KMS-11 (cell line): ENCODE measurements at regions not wholly inside any gene's neighbourhood (a gene's known extent, or its start where the extent isn't known, plus 50 kb on each side); places are given as distances from the start of the nearest gene placed in this dataset.

Experiments used
- H2AFZ ChIP-seq: fragments of 200-600 bp; sonication (generic); 2 replicates; pipeline ENCODE4 v1.6.1; 2016; ENCODE audit warnings: antibody characterized with exemption, mixed run types, low read depth
- H3K27ac ChIP-seq: fragments of 200-600 bp; sonication (generic); 2 replicates; pipeline ENCODE4 v1.6.1; 2016; ENCODE audit warnings: mild to moderate bottlenecking, mixed run types
- H3K27me3 ChIP-seq: fragments of 200-600 bp; sonication (generic); 2 replicates; pipeline ENCODE4 v1.6.1; 2017; ENCODE audit warnings: mild to moderate bottlenecking, low read depth, mixed run types, moderate library complexity; ENCODE audit not compliant: insufficient read depth
- H3K36me3 ChIP-seq: fragments of 200-600 bp; sonication (generic); 2 replicates; pipeline ENCODE4 v1.6.1; 2017; ENCODE audit warnings: mild to moderate bottlenecking, mixed run types; ENCODE audit not compliant: insufficient read depth
- H3K4me1 ChIP-seq: fragments of 200-600 bp; sonication (generic); 2 replicates; pipeline ENCODE4 v1.6.1; 2016; ENCODE audit warnings: mild to moderate bottlenecking, low read depth, mixed run types; ENCODE audit not compliant: poor library complexity, severe bottlenecking
- H3K4me2 ChIP-seq: fragments of 200-600 bp; sonication (generic); 2 replicates; pipeline ENCODE4 v1.7.0; 2016; ENCODE audit warnings: mild to moderate bottlenecking, mixed run types
- H3K4me3 ChIP-seq: fragments of 200-600 bp; sonication (generic); IDR thresholded peaks from 2 replicates; pipeline ENCODE4 v1.6.1; 2017; ENCODE audit warnings: low read depth, low read length, mixed read lengths; ENCODE audit not compliant: insufficient read depth
- H3K79me2 ChIP-seq: fragments of 200-600 bp; sonication (generic); 2 replicates; pipeline ENCODE4 v1.6.1; 2016; ENCODE audit warnings: low read depth, mixed run types; ENCODE audit not compliant: insufficient read depth
- H3K9ac ChIP-seq: fragments of 200-600 bp; sonication (generic); 2 replicates; pipeline ENCODE4 v1.6.1; 2016; ENCODE audit warnings: mild to moderate bottlenecking, mixed run types
- H4K20me1 ChIP-seq: fragments of 200-600 bp; sonication (generic); 2 replicates; pipeline ENCODE4 v1.6.1; 2016; ENCODE audit warnings: mild to moderate bottlenecking, mixed run types; ENCODE audit not compliant: insufficient read depth
- TF ChIP-seq, protein P1 (sequence below): fragments of 200-600 bp; sonication (generic); conservative IDR thresholded peaks from 2 replicates; pipeline ENCODE4 v1.6.1; 2017; ENCODE audit warnings: low read depth, mild to moderate bottlenecking, antibody characterized with exemption, low read length, moderate library complexity, mixed read lengths

DNA sequence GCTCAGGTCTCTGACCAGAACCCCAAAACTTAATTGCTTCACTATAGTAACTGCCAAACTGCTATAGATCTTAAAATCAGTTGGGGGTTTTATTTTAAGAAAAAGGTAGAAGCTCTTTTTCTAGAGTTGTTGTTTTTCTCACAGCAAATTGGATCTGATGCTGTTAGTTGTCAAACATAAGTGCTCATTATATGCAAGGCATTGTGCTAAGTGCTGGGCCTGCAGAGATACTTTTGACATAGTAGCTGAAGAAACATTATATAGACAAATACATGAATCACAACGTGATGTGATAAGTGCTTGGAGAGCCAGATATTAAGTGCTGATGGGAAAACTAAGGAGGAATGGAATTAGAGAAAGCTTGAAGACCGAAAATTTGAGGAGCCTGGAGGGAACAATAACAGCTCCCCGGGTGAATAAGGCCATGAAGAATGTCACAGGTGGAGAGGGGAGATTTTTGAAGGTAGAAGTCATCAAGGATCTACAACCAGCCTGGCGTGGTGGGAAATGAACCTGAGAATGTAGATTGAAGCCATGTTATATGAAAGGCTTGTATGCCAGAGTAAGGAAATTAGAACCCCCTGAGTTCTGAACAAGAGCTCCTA, 126.5 kb downstream of the DYRK2 start:
- Histone ChIP-seq H4K20me1 (no peaks in the 10 kb centered on the region), H3K4me2 (no peak overlapping the region), H3K9ac (no peak overlapping the region)

DNA sequence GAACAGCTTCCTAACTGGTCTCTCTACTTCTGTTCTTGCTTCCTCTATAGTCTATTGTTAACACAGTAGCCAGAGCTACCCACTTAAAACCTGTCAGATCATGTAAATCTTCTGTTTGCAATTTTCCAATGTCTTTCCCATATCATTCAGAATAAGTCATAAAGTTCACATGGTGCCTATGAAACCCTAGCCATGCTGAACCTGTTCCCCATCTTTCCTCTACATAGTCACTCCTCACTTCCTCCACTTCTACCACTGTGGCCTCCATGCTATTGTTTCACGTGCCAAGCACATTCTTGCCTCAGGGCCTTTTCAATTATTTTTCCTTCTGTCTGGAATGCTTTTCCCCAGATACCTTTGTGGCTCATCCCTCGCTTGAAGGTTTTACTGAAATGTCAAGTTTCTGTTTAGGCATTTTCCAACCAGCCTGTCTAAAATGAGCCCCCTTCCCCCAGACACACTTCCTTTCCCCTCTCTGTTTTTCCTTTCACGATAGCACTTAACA, 132.1 kb downstream of the DYRK2 start:
- Histone ChIP-seq H3K4me2 (no peak overlapping the region), H3K4me1 (peaks cover 27% of the 10 kb centered on the region), H2AFZ (no peak overlapping the region), H3K36me3 (no peaks in the 10 kb centered on the region), H3K27ac (no peak overlapping the region), H3K27me3 (no peaks in the 10 kb centered on the region), H3K4me3 (no peak overlapping the region), H4K20me1 (no peaks in the 10 kb centered on the region), H3K9ac (no peak overlapping the region), H3K79me2 (no peaks in the 10 kb centered on the region)
- TF ChIP-seq, protein P1, sequence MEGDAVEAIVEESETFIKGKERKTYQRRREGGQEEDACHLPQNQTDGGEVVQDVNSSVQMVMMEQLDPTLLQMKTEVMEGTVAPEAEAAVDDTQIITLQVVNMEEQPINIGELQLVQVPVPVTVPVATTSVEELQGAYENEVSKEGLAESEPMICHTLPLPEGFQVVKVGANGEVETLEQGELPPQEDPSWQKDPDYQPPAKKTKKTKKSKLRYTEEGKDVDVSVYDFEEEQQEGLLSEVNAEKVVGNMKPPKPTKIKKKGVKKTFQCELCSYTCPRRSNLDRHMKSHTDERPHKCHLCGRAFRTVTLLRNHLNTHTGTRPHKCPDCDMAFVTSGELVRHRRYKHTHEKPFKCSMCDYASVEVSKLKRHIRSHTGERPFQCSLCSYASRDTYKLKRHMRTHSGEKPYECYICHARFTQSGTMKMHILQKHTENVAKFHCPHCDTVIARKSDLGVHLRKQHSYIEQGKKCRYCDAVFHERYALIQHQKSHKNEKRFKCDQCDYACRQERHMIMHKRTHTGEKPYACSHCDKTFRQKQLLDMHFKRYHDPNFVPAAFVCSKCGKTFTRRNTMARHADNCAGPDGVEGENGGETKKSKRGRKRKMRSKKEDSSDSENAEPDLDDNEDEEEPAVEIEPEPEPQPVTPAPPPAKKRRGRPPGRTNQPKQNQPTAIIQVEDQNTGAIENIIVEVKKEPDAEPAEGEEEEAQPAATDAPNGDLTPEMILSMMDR, result no peak

More for the DNA sequence above, 126.5 kb downstream of the DYRK2 start:
- Histone ChIP-seq H3K79me2 (no peaks in the 10 kb centered on the region), H3K36me3 (no peaks in the 10 kb centered on the region), H2AFZ (no peak overlapping the region), H3K27me3 (no peaks in the 10 kb centered on the region), H3K4me3 (no peak overlapping the region), H3K4me1 (no peaks in the 10 kb centered on the region), H3K27ac (no peak overlapping the region)
- TF ChIP-seq, protein P1, result no peak

DNA sequence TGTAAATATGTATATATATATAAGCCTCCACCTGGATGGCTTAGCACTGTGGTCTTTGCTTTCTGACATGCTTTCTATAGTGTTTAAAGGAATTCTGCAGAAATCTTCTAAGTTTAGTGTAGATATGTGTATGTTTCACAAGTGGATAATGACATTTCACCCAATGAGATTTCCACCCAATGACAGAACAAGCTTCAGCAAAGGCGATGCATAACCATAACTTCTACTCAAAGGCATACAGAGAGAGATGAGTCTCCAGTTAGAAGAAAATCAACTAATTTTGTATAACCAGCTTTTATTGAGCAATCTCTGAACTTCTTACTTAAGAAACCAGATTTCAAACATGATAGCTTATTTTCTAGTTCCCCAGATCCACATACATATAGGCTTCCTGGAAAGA, 134.0 kb downstream of the DYRK2 start:
- no peak overlapping the region for H2AFZ ChIP-seq
- peaks cover 47% of the 10 kb centered on the region for H3K4me1 ChIP-seq

DNA sequence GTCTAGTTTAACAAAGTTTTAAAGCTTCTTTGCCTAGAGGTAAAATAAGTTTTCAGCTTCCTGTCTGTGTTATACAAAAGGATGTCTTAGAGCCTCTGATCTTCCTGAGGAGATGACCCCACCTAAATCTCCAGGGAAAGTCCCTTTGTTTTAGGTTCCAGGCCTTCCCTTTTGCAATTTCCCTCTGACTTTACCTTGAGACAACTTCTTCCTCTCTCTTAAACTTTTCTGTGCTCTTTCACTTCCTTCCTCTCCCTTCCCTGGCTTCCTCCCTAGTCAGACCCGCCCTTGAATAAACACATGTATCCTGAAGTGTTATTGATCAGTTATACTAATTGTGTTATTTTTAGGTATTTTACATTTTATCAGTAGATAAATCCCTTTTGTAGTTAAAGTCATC, 134.8 kb downstream of the DYRK2 start:
- Histone ChIP-seq H2AFZ (no peak overlapping the region), H3K27me3 (no peaks in the 10 kb centered on the region), H3K79me2 (no peaks in the 10 kb centered on the region), H4K20me1 (no peaks in the 10 kb centered on the region), H3K36me3 (no peaks in the 10 kb centered on the region), H3K4me2 (no peak overlapping the region), H3K9ac (no peak overlapping the region), H3K4me1 (peaks cover 51% of the 10 kb centered on the region), H3K4me3 (no peak overlapping the region), H3K27ac (no peak overlapping the region)
- TF ChIP-seq, protein P1, result no peak

More for the DNA sequence above, 134.0 kb downstream of the DYRK2 start:
- H3K79me2 ChIP-seq, result no peaks in the 10 kb centered on the region
- no peak overlapping the region for H3K4me2 ChIP-seq
- H3K36me3 ChIP-seq, result no peaks in the 10 kb centered on the region
- no peaks in the 10 kb centered on the region for H3K27me3 ChIP-seq
- no peak overlapping the region for H3K4me3 ChIP-seq
- H3K9ac ChIP-seq, result no peak overlapping the region
- no peak overlapping the region for H3K27ac ChIP-seq
- no peaks in the 10 kb centered on the region for H4K20me1 ChIP-seq
- TF ChIP-seq, protein P1, result no peak
